ENCODE measurements at regions not wholly inside any gene's neighbourhood (a gene's known extent, or its start where the extent isn't known, plus 50 kb on each side); places are given as distances from the start of the nearest gene placed in this dataset.

DNA sequence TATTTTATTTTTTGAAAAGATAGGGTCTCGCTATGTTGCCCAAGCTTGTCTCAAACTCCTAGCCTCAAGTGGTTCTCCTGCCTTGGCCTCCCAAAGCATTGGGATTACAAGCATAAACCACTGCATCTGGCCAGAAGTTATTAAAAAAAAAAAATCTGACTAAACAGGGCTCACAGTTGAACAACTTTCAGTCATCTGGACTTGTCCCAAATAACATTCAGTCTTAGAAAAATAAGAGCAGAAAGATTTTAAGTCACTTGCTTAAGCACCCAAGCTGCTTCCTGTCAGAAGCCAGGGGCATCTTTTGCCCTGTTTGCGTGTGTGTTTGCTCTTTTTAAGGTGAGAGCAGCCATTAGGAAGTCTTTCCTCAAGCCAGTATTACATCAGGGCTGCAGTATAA is 286.8 kb downstream of the LMO4 start:
- Histone ChIP-seq H3K9me3 (no peaks in the 10 kb centered on the region), H3K27me3 (no peaks in the 10 kb centered on the region), H3K4me3 (no peak overlapping the region), H3K36me3 (ENCODE audit: low read depth, missing control alignments) (no peaks in the 10 kb centered on the region), H3K4me1 (no peaks in the 10 kb centered on the region), H3K27ac (no peak overlapping the region)
- no peak for DNase-seq
- intact Hi-C loops (cut with DNase I; ENCODE audit: low total_unique reads), result no loop called here
- TF ChIP-seq, protein P1, sequence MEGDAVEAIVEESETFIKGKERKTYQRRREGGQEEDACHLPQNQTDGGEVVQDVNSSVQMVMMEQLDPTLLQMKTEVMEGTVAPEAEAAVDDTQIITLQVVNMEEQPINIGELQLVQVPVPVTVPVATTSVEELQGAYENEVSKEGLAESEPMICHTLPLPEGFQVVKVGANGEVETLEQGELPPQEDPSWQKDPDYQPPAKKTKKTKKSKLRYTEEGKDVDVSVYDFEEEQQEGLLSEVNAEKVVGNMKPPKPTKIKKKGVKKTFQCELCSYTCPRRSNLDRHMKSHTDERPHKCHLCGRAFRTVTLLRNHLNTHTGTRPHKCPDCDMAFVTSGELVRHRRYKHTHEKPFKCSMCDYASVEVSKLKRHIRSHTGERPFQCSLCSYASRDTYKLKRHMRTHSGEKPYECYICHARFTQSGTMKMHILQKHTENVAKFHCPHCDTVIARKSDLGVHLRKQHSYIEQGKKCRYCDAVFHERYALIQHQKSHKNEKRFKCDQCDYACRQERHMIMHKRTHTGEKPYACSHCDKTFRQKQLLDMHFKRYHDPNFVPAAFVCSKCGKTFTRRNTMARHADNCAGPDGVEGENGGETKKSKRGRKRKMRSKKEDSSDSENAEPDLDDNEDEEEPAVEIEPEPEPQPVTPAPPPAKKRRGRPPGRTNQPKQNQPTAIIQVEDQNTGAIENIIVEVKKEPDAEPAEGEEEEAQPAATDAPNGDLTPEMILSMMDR (IDR thresholded peaks at IDR 0.05), result no peak
- no peak for TF ChIP-seq POLR2A (IDR thresholded peaks at IDR 0.05)
- WGBS, 2 donors, result 76 to 86% methylated on average over 2 of the region's 2 CpGs

DNA sequence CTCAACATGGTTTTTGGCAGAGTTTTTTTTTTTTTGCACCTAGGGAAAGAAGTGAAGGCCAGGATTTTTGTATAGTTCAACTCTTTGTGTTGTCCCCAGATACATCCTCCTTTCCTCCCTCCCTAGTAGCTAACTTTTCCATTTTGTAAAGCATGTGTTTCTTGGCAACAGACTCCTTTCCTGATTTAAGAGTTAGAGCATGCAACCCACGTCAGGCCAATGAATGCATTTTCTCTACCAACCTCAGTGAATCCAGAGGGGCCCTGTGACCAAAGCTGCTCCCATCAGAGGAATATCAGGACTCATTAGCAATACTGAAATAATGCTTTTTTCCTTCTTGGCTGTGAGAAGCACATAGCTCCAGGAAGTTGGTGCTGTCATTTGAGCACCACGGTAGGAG is 287.2 kb downstream of the LMO4 start:
- Histone ChIP-seq H3K27ac (no peak overlapping the region), H3K9me3 (no peaks in the 10 kb centered on the region), H3K27me3 (no peaks in the 10 kb centered on the region), H3K4me1 (no peaks in the 10 kb centered on the region), H3K4me3 (no peak overlapping the region), H3K36me3 (ENCODE audit: low read depth, missing control alignments) (no peaks in the 10 kb centered on the region)
- TF ChIP-seq POLR2A (IDR thresholded peaks at IDR 0.05), result no peak
- TF ChIP-seq, protein P1 (IDR thresholded peaks at IDR 0.05), result no peak
- intact Hi-C loops (cut with DNase I; ENCODE audit: low total_unique reads), result no loop called here
- DNase-seq, result no peak
- 79 to 81% methylated on average over 2 of the region's 2 CpGs for WGBS, 2 donors

DNA sequence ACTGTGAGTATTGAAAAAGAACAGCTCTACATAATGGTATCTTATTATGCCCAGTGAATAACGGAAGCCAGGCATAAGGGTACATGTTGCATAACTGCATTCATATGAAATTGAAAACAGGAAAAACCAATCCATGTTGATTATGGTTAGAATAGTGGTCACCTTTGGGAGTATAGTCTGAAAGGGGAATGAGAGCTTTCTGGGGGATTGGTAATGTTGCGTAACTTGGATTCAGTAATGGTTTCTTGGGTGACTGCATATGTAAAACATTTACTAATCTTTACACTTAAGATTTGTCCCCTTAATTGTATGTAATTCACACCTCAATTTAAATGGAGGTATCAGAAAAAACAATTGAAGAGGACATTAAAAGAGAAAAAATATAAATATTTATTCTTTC is 292.1 kb downstream of the LMO4 start:
- TF ChIP-seq POLR2A (IDR thresholded peaks at IDR 0.05), result no peak
- DNase-seq, result no peak
- Histone ChIP-seq H3K9me3 (no peaks in the 10 kb centered on the region), H3K27ac (no peak overlapping the region), H3K4me3 (no peak overlapping the region), H3K36me3 (ENCODE audit: low read depth, missing control alignments) (no peaks in the 10 kb centered on the region), H3K4me1 (no peaks in the 10 kb centered on the region), H3K27me3 (no peaks in the 10 kb centered on the region)
- 92 to 93% methylated on average over 2 of the region's 2 CpGs for WGBS, 2 donors
- intact Hi-C loops (cut with DNase I; ENCODE audit: low total_unique reads), result no loop called here

DNA sequence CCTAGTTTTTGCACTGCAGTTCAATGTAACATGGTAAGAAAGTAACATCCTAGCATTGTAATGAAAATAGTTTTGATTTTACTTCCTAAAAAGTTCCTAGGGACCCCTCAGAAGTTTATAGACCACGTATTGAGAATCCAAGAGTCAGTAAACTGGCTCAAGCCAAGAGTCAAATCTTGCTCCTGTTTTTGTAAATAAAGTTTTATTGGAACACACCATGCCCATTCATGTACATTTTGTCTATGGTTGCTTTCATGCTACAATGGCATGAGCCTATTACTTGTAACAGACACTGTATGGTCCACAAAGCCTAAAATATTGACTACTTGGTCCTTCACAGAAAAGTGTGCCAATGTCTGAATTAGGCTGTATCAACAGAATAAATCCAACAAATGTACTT is 301.0 kb downstream of the LMO4 start:
- no peaks in the 10 kb centered on the region for H3K9me3 ChIP-seq
- 85 to 86% methylated on average over 1 of the region's 1 CpG for WGBS, 2 donors
- no peak for TF ChIP-seq POLR2A (IDR thresholded peaks at IDR 0.05)
- TF ChIP-seq, protein P1 (IDR thresholded peaks at IDR 0.05), result no peak
- H3K4me3 ChIP-seq, result no peak overlapping the region
- DNase-seq, result no peak
- intact Hi-C loops (cut with DNase I; ENCODE audit: low total_unique reads), result no loop called here
- H3K36me3 ChIP-seq (ENCODE audit: low read depth, missing control alignments), result no peaks in the 10 kb centered on the region
- no peak overlapping the region for H3K27ac ChIP-seq
- H3K27me3 ChIP-seq, result no peaks in the 10 kb centered on the region
- no peaks in the 10 kb centered on the region for H3K4me1 ChIP-seq

DNA sequence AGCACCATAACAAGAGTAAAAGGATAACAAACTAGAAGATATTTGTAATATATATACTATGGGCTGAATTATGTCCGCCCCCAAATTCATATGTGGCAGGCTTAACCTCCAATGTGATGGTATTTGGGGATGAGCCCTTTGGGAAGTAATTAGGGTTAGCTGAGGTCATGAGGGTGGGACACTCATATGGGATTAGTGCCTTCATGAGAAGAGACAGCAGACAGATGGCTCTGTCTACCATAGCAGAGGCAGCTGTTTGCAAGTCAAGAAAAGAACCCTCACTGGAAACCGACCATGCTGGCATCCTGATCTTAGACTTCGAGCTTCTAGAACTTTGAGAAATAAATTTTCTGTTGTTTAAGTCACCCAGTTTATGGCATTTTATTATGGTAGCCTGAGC is 303.6 kb downstream of the LMO4 start:
- intact Hi-C loops (cut with DNase I; ENCODE audit: low total_unique reads), result no loop called here
- no peak for TF ChIP-seq POLR2A (IDR thresholded peaks at IDR 0.05)
- TF ChIP-seq, protein P1 (IDR thresholded peaks at IDR 0.05), result no peak
- DNase-seq, result no peak
- Histone ChIP-seq H3K27ac (no peak overlapping the region), H3K27me3 (no peaks in the 10 kb centered on the region), H3K9me3 (no peaks in the 10 kb centered on the region), H3K4me1 (no peaks in the 10 kb centered on the region), H3K36me3 (ENCODE audit: low read depth, missing control alignments) (no peaks in the 10 kb centered on the region), H3K4me3 (no peak overlapping the region)
- WGBS, 2 donors, result 91 to 94% methylated on average over 3 of the region's 3 CpGs

Data from testis (tissue), 2 donors.